ENCODE measurements at regions not wholly inside any gene's neighbourhood (a gene's known extent, or its start where the extent isn't known, plus 50 kb on each side); places are given as distances from the start of the nearest gene placed in this dataset.

DNA sequence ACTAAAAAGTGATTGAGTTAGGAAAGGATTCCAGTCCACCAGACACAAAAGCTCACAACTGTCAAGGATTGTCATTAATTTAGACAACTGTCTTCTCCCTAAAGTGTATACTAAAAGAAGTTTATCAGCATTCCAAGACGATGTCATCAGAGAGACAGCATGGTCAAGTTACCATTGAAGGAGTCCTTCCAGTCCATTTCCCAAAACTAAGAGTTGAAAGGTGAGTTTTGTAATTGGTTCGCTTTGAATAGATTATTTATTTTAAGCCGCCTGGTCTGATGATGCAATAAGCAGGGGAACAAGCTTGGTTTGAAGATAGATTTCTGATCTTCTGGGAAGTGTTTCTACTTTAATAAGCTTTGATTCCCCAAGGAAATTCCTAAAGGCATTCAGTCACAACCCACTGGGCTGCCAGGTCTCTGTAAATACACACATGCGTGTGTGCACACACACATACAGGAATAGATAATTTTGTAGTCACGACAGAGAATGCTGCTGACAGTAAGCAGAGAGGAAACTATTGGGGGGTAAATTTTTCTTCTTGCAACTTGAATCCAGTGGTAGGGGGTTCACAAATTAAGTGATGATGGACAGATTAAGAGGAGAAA, 234.8 kb downstream of the PIK3R1 start:
- DNase-seq (no peak), ATAC-seq (replicated peaks) (no peak)
- Mint-ChIP-seq H3K27me3 (peaks cover 0 to 4% of the 10 kb centered on the region in 2 donors), H3K4me3 (no peak overlapping the region), H3K27ac (no peak overlapping the region), H3K9me3 (no peaks in the 10 kb centered on the region), H3K36me3 (no peaks in the 10 kb centered on the region), H3K4me1 (no peaks in the 10 kb centered on the region)

DNA sequence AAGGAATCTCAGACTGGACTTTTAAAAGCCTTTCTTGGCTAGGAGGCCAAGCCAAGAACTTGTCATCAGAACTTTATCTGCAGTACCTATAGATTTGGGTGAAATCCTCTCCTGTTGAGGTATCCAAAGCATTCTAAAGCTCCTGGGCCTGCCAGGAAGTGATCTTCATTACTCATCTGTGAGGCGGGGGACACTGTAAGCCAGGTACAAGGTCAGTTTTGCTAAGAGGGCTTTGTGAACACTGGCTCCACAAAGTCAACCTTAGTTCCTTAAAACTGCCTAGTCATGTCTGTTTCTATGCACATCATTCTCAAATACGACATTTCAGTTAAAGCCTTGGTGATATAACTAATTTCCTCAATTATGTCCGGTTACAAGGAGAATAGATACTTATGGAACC, 236.7 kb downstream of the PIK3R1 start:
- Mint-ChIP-seq H3K27me3 (peaks cover 0 to 4% of the 10 kb centered on the region in 2 donors), H3K4me3 (no peak overlapping the region), H3K27ac (no peak overlapping the region), H3K9me3 (no peaks in the 10 kb centered on the region), H3K4me1 (no peaks in the 10 kb centered on the region), H3K36me3 (no peaks in the 10 kb centered on the region)
- DNase-seq, result no peak
- ATAC-seq (replicated peaks), result no peak

DNA sequence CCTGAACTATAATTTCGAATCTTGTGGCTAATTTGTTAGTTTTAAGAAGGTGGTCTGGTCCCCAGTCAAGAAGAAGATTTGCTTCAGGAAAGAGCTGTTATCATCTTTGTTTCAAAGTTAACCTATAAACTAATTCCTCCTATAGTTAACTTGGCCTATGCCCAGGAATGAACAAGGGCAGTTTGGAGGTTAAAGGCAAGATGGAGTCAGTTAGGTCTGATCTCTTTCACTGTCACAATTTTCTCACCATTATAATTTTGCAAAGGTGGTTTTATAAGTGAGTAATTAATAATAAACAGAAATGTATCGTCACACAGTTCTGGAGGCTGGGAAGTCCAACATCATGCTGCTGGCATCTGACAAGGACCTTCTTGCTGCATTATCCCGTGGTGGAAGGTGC, 238.6 kb downstream of the PIK3R1 start:
- DNase-seq (no peak), ATAC-seq (replicated peaks) (no peak)
- no peaks in the 10 kb centered on the region for H3K9me3 Mint-ChIP-seq
- no peaks in the 10 kb centered on the region for H3K36me3 Mint-ChIP-seq
- H3K27ac Mint-ChIP-seq, result no peak overlapping the region
- H3K4me1 Mint-ChIP-seq, result no peaks in the 10 kb centered on the region
- no peak overlapping the region for H3K4me3 Mint-ChIP-seq
- H3K27me3 Mint-ChIP-seq, result peaks cover 0 to 4% of the 10 kb centered on the region in 2 donors

DNA sequence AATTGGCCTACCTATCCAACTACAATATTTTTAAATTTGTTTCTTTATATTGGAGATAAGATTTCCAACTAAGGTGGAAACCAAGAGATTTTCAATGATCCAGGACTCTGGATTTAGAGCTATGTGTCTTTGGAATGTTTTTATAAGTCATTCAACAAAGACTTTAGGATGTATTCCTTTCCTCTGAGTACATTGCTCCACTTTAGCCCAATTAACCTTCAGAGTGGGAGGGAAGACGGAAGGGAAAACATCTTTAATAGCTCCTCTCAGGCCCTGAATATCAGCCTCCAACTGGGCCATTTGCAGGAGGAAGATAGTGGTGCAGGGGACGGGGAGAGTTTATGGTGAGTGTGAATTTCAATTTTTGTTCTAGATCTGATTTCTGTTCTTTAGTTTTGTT, 239.2 kb downstream of the PIK3R1 start:
- no peaks in the 10 kb centered on the region for H3K9me3 Mint-ChIP-seq
- H3K27me3 Mint-ChIP-seq, result peaks cover 0 to 4% of the 10 kb centered on the region in 2 donors
- DNase-seq, result no peak
- H3K36me3 Mint-ChIP-seq, result no peaks in the 10 kb centered on the region
- no peaks in the 10 kb centered on the region for H3K4me1 Mint-ChIP-seq
- no peak overlapping the region for H3K27ac Mint-ChIP-seq
- ATAC-seq (replicated peaks), result no peak
- no peak overlapping the region for H3K4me3 Mint-ChIP-seq

DNA sequence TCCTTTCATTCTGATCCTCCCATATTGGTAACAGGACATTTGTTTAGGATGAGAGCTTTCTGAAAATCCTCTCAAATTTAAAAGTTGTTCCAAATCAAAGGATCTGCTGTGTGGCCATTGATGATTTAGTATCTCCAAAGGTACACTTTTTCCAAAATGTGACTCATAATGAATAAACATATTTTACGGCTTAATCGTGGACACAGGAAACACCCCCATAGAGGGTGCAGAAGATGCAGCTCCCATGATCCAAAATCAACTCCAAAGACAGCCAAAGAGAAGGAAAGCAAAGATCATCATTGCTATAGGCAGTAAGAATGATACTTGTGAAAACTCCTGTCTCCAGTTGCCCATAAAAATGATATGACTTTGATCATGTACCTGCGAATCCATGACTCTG, 239.7 kb downstream of the PIK3R1 start:
- ATAC-seq (replicated peaks) (no peak), DNase-seq (no peak)
- H3K4me1 Mint-ChIP-seq, result no peaks in the 10 kb centered on the region
- H3K27ac Mint-ChIP-seq, result no peak overlapping the region
- peaks cover 0 to 4% of the 10 kb centered on the region in 2 donors for H3K27me3 Mint-ChIP-seq
- H3K36me3 Mint-ChIP-seq, result no peaks in the 10 kb centered on the region
- no peak overlapping the region for H3K4me3 Mint-ChIP-seq
- H3K9me3 Mint-ChIP-seq, result no peaks in the 10 kb centered on the region

DNA sequence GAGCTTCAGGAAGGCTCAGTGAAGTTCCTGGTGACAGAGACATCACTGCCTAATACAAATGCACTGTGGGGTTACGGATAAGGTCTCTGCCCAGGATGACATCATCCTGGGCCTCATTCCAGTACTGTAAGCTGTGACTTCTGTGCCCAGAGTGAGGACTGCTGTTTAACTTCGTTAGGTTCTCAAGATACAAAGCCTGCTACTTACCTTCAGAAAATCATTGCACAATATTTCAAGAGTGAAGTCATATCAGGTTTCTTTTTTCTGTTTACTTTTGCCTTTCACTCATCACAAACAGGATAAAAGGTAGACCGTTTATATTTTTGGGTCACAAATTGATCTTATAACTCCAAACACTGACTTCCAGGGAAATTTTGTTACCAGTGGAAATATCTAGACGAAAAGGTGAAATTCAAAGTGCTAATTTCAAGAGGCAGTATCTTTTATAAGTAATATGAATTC, 241.2 kb downstream of the PIK3R1 start:
- H3K36me3 Mint-ChIP-seq, result no peaks in the 10 kb centered on the region
- no peak overlapping the region for H3K27ac Mint-ChIP-seq
- DNase-seq, result no peak
- no peaks in the 10 kb centered on the region for H3K4me1 Mint-ChIP-seq
- no peak for ATAC-seq (replicated peaks)
- H3K4me3 Mint-ChIP-seq, result no peak overlapping the region
- no peaks in the 10 kb centered on the region for H3K9me3 Mint-ChIP-seq
- H3K27me3 Mint-ChIP-seq, result peaks cover 0 to 4% of the 10 kb centered on the region in 2 donors

DNA sequence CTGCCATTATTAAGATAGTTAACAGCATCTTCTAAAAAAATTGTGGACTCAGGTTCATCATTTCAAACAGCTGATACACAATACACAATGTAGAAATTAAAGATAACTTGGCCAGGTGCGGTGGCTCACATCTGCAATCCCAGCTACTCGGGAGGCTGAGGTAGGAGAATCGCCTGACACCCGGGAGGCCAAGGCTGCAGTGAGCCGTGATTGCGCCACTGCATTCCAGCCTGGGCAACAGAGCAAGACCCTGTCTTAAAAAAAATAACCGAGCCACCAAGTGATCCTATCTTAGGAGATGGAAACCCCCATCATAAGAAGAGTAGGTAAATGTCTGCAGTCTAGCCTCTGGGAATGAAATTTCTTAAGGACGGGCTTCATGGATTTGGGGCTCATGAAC, 241.7 kb downstream of the PIK3R1 start:
- Mint-ChIP-seq H3K27ac (no peak overlapping the region), H3K27me3 (peaks cover 0 to 4% of the 10 kb centered on the region in 2 donors), H3K9me3 (no peaks in the 10 kb centered on the region), H3K4me3 (no peak overlapping the region), H3K36me3 (no peaks in the 10 kb centered on the region), H3K4me1 (no peaks in the 10 kb centered on the region)
- ATAC-seq (replicated peaks) (no peak), DNase-seq (no peak)

DNA sequence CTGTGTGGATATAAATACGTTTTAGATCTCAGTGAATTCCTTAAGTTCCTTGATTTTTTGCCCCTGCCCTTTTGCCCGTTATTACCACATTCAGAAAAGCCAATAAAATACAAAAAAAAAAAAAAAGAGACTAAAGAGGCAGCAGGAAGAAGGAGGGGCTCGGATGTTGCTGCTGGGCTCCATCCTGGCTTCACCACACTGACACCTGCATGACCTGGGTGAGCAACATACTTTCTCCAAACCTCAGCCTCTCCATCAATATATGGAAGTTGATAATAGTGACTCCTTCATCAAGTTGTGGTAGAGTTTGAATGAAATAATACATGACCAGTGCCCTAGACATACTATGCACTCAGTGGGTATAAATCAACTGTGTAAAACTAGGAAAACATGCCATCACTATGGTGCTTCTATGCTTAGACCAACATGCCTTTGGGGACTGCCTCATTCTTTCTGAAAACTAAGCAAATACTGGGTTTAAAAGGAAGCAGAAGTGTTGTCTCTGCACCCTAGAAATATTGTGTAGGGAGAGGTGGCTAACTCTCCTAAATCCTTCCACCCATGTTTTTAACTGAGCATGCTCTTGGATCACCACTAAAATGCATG, 243.0 kb downstream of the PIK3R1 start:
- H3K27ac Mint-ChIP-seq, result no peak overlapping the region
- no peak overlapping the region for H3K4me3 Mint-ChIP-seq
- H3K27me3 Mint-ChIP-seq, result peaks cover 0 to 3% of the 10 kb centered on the region in 2 donors
- H3K9me3 Mint-ChIP-seq, result no peaks in the 10 kb centered on the region
- no peak for ATAC-seq (replicated peaks)
- no peaks in the 10 kb centered on the region for H3K4me1 Mint-ChIP-seq
- H3K36me3 Mint-ChIP-seq, result no peaks in the 10 kb centered on the region
- DNase-seq, result no peak

DNA sequence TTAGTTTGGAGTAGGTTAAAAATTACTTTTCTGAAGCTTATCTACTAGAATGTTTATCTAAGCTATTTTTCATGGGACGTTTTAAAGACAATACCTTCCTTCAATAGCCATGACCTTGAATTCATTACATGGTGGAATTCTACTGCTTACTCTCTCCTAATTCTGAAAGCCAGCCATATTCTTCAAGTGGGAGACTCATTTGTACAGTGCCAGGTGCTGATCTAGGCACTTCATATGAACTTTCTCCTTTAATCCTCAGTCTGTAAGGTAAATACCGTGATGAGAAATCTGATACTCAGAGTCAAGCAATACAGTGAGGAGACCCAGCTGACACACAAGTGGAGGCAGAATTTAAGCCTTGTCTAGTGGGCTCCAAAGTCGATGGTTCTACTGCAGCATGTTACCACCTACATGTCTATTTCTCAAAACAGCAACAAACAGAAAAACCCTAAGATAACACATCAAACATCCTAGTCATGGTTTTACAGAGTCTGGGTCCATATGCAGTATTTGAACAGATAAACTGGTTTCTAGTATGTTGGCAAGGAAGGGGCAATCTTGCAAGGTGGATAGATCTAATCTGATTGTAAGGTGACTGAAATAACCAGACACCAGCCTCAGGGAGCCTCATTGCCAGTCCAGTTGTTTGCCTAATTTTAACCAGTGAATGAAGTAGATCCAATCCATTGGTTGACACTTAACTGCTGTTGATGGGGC, 243.7 kb downstream of the PIK3R1 start:
- Mint-ChIP-seq H3K4me3 (no peak overlapping the region), H3K9me3 (no peaks in the 10 kb centered on the region), H3K27me3 (no peaks in the 10 kb centered on the region), H3K36me3 (no peaks in the 10 kb centered on the region), H3K27ac (no peak overlapping the region), H3K4me1 (no peaks in the 10 kb centered on the region)
- ATAC-seq (replicated peaks) (no peak), DNase-seq (no peak)

DNA sequence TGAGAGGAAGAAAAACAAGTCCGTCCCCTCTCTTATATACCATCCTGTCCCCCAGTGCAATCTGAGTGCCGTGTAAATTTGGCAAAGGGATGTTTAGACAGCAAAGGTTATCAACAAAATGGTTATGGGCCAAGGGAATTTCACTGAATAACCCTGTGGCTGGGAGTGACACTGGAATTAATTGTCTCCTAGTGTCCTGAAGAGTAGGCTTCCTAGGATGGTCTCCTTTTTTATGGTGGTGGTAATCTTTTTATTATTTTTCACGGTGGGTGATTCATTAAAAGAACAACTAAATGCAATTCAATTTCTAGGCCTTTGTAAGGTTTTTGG, 244.2 kb downstream of the PIK3R1 start:
- H3K9me3 Mint-ChIP-seq, result no peaks in the 10 kb centered on the region
- no peaks in the 10 kb centered on the region for H3K27me3 Mint-ChIP-seq
- H3K27ac Mint-ChIP-seq, result no peak overlapping the region
- no peaks in the 10 kb centered on the region for H3K36me3 Mint-ChIP-seq
- DNase-seq (no peak), ATAC-seq (replicated peaks) (no peak)
- no peak overlapping the region for H3K4me3 Mint-ChIP-seq
- no peaks in the 10 kb centered on the region for H3K4me1 Mint-ChIP-seq

DNA sequence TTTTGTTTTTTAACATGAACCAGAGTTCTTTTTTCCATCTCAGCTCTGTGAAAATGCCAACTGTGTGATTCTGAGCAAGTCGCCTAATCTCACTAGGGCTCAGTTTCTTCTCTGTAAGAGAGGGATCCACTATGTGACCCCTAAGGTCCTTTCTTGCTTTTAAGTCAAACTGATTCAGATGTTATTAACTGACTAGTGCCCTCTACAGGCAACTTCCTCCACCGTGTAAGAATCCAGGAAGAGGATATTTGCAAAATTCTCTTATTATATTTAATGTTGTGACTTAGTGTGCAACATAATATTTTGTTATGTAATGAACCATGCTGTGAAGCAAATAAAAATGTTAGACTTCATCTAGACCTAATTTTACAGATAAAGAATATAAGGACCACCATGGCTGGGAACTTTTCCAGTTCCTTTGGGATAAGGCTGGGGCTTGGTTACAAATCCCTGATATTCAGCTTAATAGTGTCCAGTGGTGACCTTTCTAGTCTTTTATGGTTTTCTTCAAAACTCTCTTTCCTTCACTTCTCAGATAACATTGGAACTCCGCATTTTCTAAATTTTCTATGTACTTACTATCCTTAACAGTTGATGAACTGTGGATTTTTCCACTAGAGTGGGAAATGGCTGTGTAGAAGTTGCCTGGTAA, 244.7 kb downstream of the PIK3R1 start:
- Mint-ChIP-seq H3K4me1 (no peaks in the 10 kb centered on the region), H3K9me3 (no peaks in the 10 kb centered on the region), H3K27ac (no peak overlapping the region), H3K4me3 (no peak overlapping the region), H3K36me3 (no peaks in the 10 kb centered on the region), H3K27me3 (no peaks in the 10 kb centered on the region)
- peak; percentile 40 to 48 for ATAC-seq (replicated peaks)
- peak; percentile 13 for DNase-seq

DNA sequence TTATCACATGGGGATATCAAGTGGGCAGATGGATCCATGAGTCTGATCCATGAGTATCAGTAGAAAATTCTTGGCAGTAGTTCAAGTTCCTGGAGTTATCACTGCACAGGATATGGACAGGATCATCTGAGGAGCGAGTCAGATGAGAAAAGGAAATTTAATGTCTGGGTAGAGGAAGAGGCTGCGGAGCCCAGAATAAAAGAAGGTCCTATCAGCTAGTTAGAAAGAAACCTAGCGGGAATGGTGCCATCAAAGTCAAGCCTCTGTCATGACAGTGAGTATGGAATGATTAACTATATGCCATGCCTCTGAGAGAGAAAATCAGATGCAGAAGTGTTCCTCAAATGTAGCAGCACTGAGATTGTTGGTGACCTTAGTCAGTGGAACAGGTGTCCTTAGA, 248.1 kb downstream of the PIK3R1 start:
- Mint-ChIP-seq H3K27ac (no peak overlapping the region), H3K4me3 (no peak overlapping the region), H3K36me3 (no peaks in the 10 kb centered on the region), H3K4me1 (no peaks in the 10 kb centered on the region), H3K9me3 (no peaks in the 10 kb centered on the region), H3K27me3 (no peaks in the 10 kb centered on the region)
- ATAC-seq (replicated peaks), result peak; percentile 47 to 48
- DNase-seq, result no peak

DNA sequence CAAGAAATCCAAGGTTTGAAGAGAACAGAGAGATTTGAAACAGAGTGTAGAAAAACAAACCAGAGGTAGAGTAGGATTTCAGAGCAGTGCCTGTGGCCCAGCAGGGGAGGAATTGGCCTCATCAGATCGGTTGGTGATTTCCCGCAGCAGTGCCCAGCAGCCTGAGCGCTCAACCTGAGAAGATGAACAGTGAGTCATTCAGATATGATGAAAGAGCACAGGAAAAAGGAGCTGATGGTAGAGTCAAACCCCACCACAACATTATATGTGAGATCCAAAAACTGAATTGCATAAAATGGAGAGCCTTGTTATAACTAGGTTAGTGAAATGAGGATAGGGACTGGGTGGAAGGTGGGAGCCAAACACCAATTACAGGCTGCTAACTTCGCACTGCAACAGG, 248.9 kb downstream of the PIK3R1 start:
- H3K9me3 Mint-ChIP-seq, result no peaks in the 10 kb centered on the region
- no peaks in the 10 kb centered on the region for H3K36me3 Mint-ChIP-seq
- no peak overlapping the region for H3K4me3 Mint-ChIP-seq
- DNase-seq (peak; percentile 28), ATAC-seq (replicated peaks) (peak; percentile 91 to 96)
- H3K27ac Mint-ChIP-seq, result no peak overlapping the region
- H3K4me1 Mint-ChIP-seq, result no peaks in the 10 kb centered on the region
- no peaks in the 10 kb centered on the region for H3K27me3 Mint-ChIP-seq

DNA sequence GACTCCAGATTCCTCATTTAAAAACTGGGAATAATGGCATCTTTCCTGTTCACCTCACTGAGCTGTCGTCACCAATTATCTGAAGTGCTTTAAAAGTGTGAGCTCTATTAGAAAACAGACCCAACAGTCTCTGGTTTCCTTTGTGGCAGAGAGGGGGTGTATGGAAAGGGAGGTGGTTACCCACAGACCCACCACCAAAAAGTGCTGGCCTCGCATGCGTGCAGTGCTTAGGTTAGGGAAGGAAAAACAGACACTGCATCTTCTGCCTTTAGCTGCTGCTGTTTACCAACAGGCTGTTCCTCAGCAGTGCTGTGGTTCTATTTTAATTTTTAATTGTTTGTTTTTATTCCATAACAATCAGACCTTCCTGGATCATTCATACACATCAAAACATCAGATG, 249.6 kb downstream of the PIK3R1 start:
- Mint-ChIP-seq H3K9me3 (no peaks in the 10 kb centered on the region), H3K4me1 (no peaks in the 10 kb centered on the region), H3K36me3 (no peaks in the 10 kb centered on the region), H3K4me3 (no peak overlapping the region), H3K27me3 (no peaks in the 10 kb centered on the region), H3K27ac (no peak overlapping the region)
- DNase-seq, result no peak
- ATAC-seq (replicated peaks), result peak; percentile 32 to 52
